Loucy (cell line): ENCODE measurements at regions not wholly inside any gene's neighbourhood (a gene's known extent, or its start where the extent isn't known, plus 50 kb on each side); places are given as distances from the start of the nearest gene placed in this dataset.

Experiments
- H2AFZ ChIP-seq: fragments of 200-600 bp; sonication (generic); 2 replicates; pipeline ENCODE4 v1.6.0; 2016; ENCODE audit warnings: antibody characterized with exemption, mild to moderate bottlenecking, low read length, moderate library complexity
- H3F3A ChIP-seq: fragments of 200-600 bp; 2 replicates; pipeline ENCODE4 v1.6.0; 2016; ENCODE audit warnings: antibody characterized with exemption, low read depth, mild to moderate bottlenecking
- H3K27me3 ChIP-seq: fragments of 200-600 bp; sonication (generic); 2 replicates; pipeline ENCODE4 v1.6.1; 2014; ENCODE audit warnings: low read length, mild to moderate bottlenecking; ENCODE audit not compliant: insufficient read depth, poor library complexity, severe bottlenecking
- H3K36me3 ChIP-seq: fragments of 200-600 bp; sonication (generic); 2 replicates; pipeline ENCODE4 v1.6.1; 2016; ENCODE audit warnings: low read length; ENCODE audit not compliant: insufficient read depth
- H3K4me1 ChIP-seq: fragments of 200-600 bp; sonication (generic); 2 replicates; pipeline ENCODE4 v1.5.1; 2014; ENCODE audit warnings: low read length, mild to moderate bottlenecking; ENCODE audit not compliant: insufficient read depth, poor library complexity, severe bottlenecking
- H3K4me2 ChIP-seq: fragments of 200-600 bp; sonication (generic); 2 replicates; pipeline ENCODE4 v1.6.0; 2014; ENCODE audit warnings: antibody characterized with exemption, low read length, low read depth, mild to moderate bottlenecking; ENCODE audit not compliant: poor library complexity, severe bottlenecking
- H3K4me3 ChIP-seq: fragments of 200-600 bp; sonication (generic); 2 replicates; pipeline ENCODE4 v1.5.1; 2014; ENCODE audit warnings: low read length, mild to moderate bottlenecking, mixed read lengths; ENCODE audit not compliant: poor library complexity, severe bottlenecking
- H3K79me2 ChIP-seq: fragments of 200-600 bp; sonication (generic); 2 replicates; pipeline ENCODE4 v1.6.1; 2014; ENCODE audit warnings: low read length; ENCODE audit not compliant: insufficient read depth
- H3K9ac ChIP-seq: fragments of 200-600 bp; sonication (generic); 2 replicates; pipeline ENCODE4 v1.6.0; 2014; ENCODE audit warnings: mild to moderate bottlenecking, low read depth, low read length, moderate library complexity; ENCODE audit not compliant: poor library complexity, severe bottlenecking
- H3K9me2 ChIP-seq: fragments of 200-600 bp; sonication (generic); replicated peaks from 2 replicates; pipeline ENCODE4 v1.6.1; 2016; ENCODE audit warnings: low read depth, low read length, mixed read lengths
- H3K9me3 ChIP-seq: fragments of 200-600 bp; sonication (generic); 2 replicates; pipeline ENCODE4 v1.6.1; 2014; ENCODE audit warnings: mild to moderate bottlenecking, antibody characterized with exemption, low read length, low read depth; ENCODE audit not compliant: insufficient read depth
- H4K20me1 ChIP-seq: fragments of 200-600 bp; sonication (generic); 2 replicates; pipeline ENCODE4 v1.6.0; 2014; ENCODE audit warnings: antibody characterized with exemption, low read length, mild to moderate bottlenecking; ENCODE audit not compliant: insufficient read depth, poor library complexity, severe bottlenecking
- EZH2phosphoT487 ChIP-seq: fragments of 200-600 bp; IDR thresholded peaks from 2 replicates; pipeline ENCODE4 v1.6.1; 2018; ENCODE audit warnings: antibody characterized with exemption, mild to moderate bottlenecking, moderate library complexity, borderline replicate concordance
- TF ChIP-seq, protein P1 (sequence below): fragments of 200-600 bp; sonication (generic); conservative IDR thresholded peaks from 2 replicates; pipeline ENCODE4 v1.5.1; 2014; ENCODE audit warnings: mild to moderate bottlenecking, antibody characterized with exemption, low read length

GRCh38 chr5:176727528-176727900, 80.2 kb downstream of the TSPAN17 start:
- Histone ChIP-seq H3K36me3 (no peaks in the 10 kb centered on the region), H3K9me3 (no peaks in the 10 kb centered on the region), H3F3A (no peaks in the 10 kb centered on the region), H4K20me1 (no peaks in the 10 kb centered on the region), H3K9me2 (no peaks in the 10 kb centered on the region), H3K79me2 (no peaks in the 10 kb centered on the region), H3K4me3 (no peak overlapping the region), H2AFZ (no peak overlapping the region), H3K9ac (no peak overlapping the region), H3K4me1 (peaks cover 16% of the 10 kb centered on the region), H3K4me2 (no peak overlapping the region), H3K27me3 (no peaks in the 10 kb centered on the region)
- TF ChIP-seq, protein P1, sequence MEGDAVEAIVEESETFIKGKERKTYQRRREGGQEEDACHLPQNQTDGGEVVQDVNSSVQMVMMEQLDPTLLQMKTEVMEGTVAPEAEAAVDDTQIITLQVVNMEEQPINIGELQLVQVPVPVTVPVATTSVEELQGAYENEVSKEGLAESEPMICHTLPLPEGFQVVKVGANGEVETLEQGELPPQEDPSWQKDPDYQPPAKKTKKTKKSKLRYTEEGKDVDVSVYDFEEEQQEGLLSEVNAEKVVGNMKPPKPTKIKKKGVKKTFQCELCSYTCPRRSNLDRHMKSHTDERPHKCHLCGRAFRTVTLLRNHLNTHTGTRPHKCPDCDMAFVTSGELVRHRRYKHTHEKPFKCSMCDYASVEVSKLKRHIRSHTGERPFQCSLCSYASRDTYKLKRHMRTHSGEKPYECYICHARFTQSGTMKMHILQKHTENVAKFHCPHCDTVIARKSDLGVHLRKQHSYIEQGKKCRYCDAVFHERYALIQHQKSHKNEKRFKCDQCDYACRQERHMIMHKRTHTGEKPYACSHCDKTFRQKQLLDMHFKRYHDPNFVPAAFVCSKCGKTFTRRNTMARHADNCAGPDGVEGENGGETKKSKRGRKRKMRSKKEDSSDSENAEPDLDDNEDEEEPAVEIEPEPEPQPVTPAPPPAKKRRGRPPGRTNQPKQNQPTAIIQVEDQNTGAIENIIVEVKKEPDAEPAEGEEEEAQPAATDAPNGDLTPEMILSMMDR: no peak
- no peak for TF ChIP-seq EZH2phosphoT487

DNA sequence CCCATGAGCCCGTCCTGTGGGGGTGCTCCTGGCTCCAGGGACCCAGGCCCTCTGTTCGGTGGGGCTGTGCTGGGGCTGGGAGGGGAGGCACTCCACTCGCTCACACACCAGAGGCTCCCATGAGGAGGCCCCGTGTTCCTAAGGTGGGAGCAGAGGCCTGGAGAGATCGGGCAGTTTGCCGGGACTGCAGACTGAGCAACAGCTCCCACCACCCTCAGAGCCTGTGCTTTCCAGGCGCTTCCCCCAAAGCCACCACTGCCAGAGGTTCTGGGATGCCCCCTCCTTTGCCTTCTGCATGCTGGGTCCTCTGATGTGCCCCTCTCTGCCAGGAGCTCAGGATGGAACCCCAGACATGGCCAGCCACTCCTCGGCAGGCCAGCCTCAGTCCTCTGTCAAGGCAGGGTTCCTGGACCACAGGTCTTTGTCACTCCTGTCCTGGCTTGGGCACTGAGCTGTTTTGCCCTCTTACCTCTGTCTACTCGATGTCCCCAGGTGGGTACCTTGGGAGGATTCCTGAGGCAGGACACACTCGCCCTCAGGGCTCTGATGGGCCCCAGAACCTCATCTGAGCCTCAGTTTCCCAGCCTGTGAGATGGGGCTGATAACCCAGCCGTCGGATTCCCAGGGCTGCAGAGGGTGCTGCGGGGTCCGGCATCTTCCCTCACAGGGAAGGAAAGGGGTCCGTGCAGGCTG, 80.8 kb downstream of the TSPAN17 start:
- Histone ChIP-seq H3K9me3 (no peaks in the 10 kb centered on the region), H2AFZ (no peak overlapping the region), H3K9ac (no peak overlapping the region), H3F3A (no peaks in the 10 kb centered on the region), H4K20me1 (no peaks in the 10 kb centered on the region), H3K9me2 (no peaks in the 10 kb centered on the region), H3K4me3 (no peak overlapping the region), H3K36me3 (no peaks in the 10 kb centered on the region), H3K79me2 (no peaks in the 10 kb centered on the region), H3K27me3 (no peaks in the 10 kb centered on the region), H3K4me2 (no peak overlapping the region), H3K4me1 (peaks cover 11% of the 10 kb centered on the region)
- TF ChIP-seq, protein P1: no peak
- no peak for TF ChIP-seq EZH2phosphoT487

GRCh38 chr5:176728831-176729251, 81.5 kb upstream of the UNC5A start:
- Histone ChIP-seq H2AFZ (no peak overlapping the region), H4K20me1 (no peaks in the 10 kb centered on the region), H3K9ac (no peak overlapping the region), H3K9me2 (no peaks in the 10 kb centered on the region), H3K9me3 (no peaks in the 10 kb centered on the region), H3K79me2 (no peaks in the 10 kb centered on the region), H3F3A (no peaks in the 10 kb centered on the region), H3K27me3 (no peaks in the 10 kb centered on the region), H3K4me1 (peaks cover 7% of the 10 kb centered on the region), H3K4me3 (no peak overlapping the region), H3K4me2 (no peak overlapping the region), H3K36me3 (no peaks in the 10 kb centered on the region)
- TF ChIP-seq, protein P1: no peak
- no peak for TF ChIP-seq EZH2phosphoT487
